SK-N-SH (cell line): ENCODE measurements at regions not wholly inside any gene's neighbourhood (a gene's known extent, or its start where the extent isn't known, plus 50 kb on each side); places are given as distances from the start of the nearest gene placed in this dataset.

Source experiments
- CTCF ChIA-PET: fragments of 300-600, 350-600 bp; formaldehyde crosslinking; extraction: SDS; loops from one replicate; lab custom pipeline; 2021; lab: Yijun Ruan, JAX
- POLR2A ChIA-PET: fragments of 350-600 bp; sonication (Branson Sonifier 250); formaldehyde crosslinking; extraction: SDS; loops from one replicate; lab custom pipeline; 2020; ENCODE audit warnings: antibody characterized with exemption, inconsistent platforms; lab: Yijun Ruan, JAX
- DNase-seq: peaks from one replicate; pipeline ENCODE4 v3.0.0; 2012
- H2AFZ ChIP-seq: fragments of 200-600 bp; sonication (generic); 2 replicates; pipeline ENCODE4 v1.8.1; 2016; ENCODE audit warnings: antibody characterized with exemption, mild to moderate bottlenecking, low read depth
- H3F3A ChIP-seq: fragments of 200-600 bp; sonication (generic); replicated peaks from 2 replicates; pipeline ENCODE3; 2016; ENCODE audit warnings: antibody characterized with exemption, mild to moderate bottlenecking; ENCODE audit not compliant: insufficient read depth
- H3K27ac ChIP-seq, 2 experiments: fragments of 200-500 bp in 1 of 2; fragments of 200-600 bp in 1 of 2; sonication (Bioruptor generic) in 1 of 2; sonication (generic), shearing (Covaris generic) in 1 of 2; 2 replicates each; pipeline versions ENCODE4 v1.5.1 to v1.6.1; 2014 to 2016; ENCODE audit warnings: low read depth in 2 of 2, inconsistent platforms in 1 of 2, low read length in 1 of 2, mild to moderate bottlenecking in 1 of 2, mixed read lengths in 1 of 2
- H3K27me3 ChIP-seq: fragments of 200-600 bp; sonication (generic), shearing (Covaris generic); 2 replicates; pipeline ENCODE4 v1.6.1; 2016; ENCODE audit warnings: mixed run types; ENCODE audit not compliant: insufficient read depth
- H3K36me3 ChIP-seq, 2 experiments: fragments of 200-500 bp in 1 of 2; fragments of 200-600 bp in 1 of 2; sonication (Bioruptor generic) in 1 of 2; sonication (generic) in 1 of 2; replicated peaks in 1 of 2; 2 replicates each; pipeline versions ENCODE3 to v1.5.1; 2014 to 2016; ENCODE audit warnings: low read length in 1 of 2, mild to moderate bottlenecking in 1 of 2; ENCODE audit not compliant: insufficient read depth in 2 of 2, control insufficient read depth in 1 of 2
- H3K4me1 ChIP-seq, 2 experiments: fragments of 200-500 bp in 1 of 2; fragments of 200-600 bp in 1 of 2; sonication (Bioruptor generic) in 1 of 2; sonication (generic), shearing (Covaris generic) in 1 of 2; 2 replicates each; pipeline versions ENCODE4 v1.5.1 to v1.6.1; 2014 to 2016; ENCODE audit warnings: low read depth in 1 of 2, low read length in 1 of 2, mixed run types in 1 of 2; ENCODE audit not compliant: insufficient read depth in 2 of 2, control insufficient read depth in 1 of 2
- H3K4me2 ChIP-seq: fragments of 200-600 bp; sonication (generic), shearing (Covaris generic); 2 replicates; pipeline ENCODE4 v1.6.1; 2017; ENCODE audit warnings: mixed run types
- H3K4me3 ChIP-seq, 2 experiments: fragments of 200-500 bp in 1 of 2; fragments of 200-600 bp in 1 of 2; sonication (Bioruptor generic) in 1 of 2; sonication (generic), shearing (Covaris generic) in 1 of 2; 2 replicates each; pipeline versions ENCODE4 v1.5.1 to v1.8.1; 2014 to 2016; ENCODE audit warnings: low read depth in 2 of 2, inconsistent platforms in 1 of 2, low read length in 1 of 2, mild to moderate bottlenecking in 1 of 2, mixed read lengths in 1 of 2, moderate library complexity in 1 of 2
- H3K79me2 ChIP-seq: fragments of 200-600 bp; sonication (generic); 2 replicates; pipeline ENCODE4 v1.8.1; 2017; ENCODE audit warnings: mild to moderate bottlenecking; ENCODE audit not compliant: insufficient read depth
- H3K9ac ChIP-seq: fragments of 200-600 bp; sonication (generic); 2 replicates; pipeline ENCODE4 v1.6.1; 2017; ENCODE audit warnings: mixed run types
- H3K9me2 ChIP-seq: fragments of 200-600 bp; sonication (generic); 2 replicates; pipeline ENCODE4 v1.6.1; 2017; ENCODE audit warnings: mixed run types
- H3K9me3 ChIP-seq: fragments of 200-600 bp; sonication (generic); 2 replicates; pipeline ENCODE4 v1.6.1; 2017; ENCODE audit warnings: mixed run types, mild to moderate bottlenecking, moderate library complexity
- H4K20me1 ChIP-seq: fragments of 200-600 bp; sonication (generic); 2 replicates; pipeline ENCODE4 v1.6.1; 2017; ENCODE audit warnings: mild to moderate bottlenecking, mixed run types; ENCODE audit not compliant: insufficient read depth
- CHD2 ChIP-seq: fragments of 150-350 bp; IDR thresholded peaks from 2 replicates; pipeline ENCODE4 v1.6.1; 2018; ENCODE audit warnings: low read length; ENCODE audit not compliant: partially characterized antibody
- EP300 ChIP-seq, 2 experiments: IDR thresholded peaks; 2 replicates each; pipeline versions ENCODE4 v1.4.0 to v1.6.1; 2012; ENCODE audit warnings: borderline replicate concordance in 1 of 2, low read depth in 1 of 2, low read length in 1 of 2
- EZH2phosphoT487 ChIP-seq: fragments of 200-600 bp; sonication (generic); IDR thresholded peaks from 2 replicates; pipeline ENCODE4 v1.6.1; 2017; ENCODE audit warnings: low read depth, mixed run types, mild to moderate bottlenecking, antibody characterized with exemption, moderate library complexity, borderline replicate concordance
- FOSL2 ChIP-seq: IDR thresholded peaks from 2 replicates; pipeline ENCODE4 v1.4.0; 2012; ENCODE audit warnings: low read depth, mild to moderate bottlenecking, moderate library complexity, borderline replicate concordance
- FOXJ3 ChIP-seq: sonication (generic); formaldehyde crosslinking; IDR thresholded peaks from 2 replicates; pipeline ENCODE4 v1.5.1; 2020; ENCODE audit warnings: mild to moderate bottlenecking, missing genetic modification reagents
- GABPA ChIP-seq: IDR thresholded peaks from 2 replicates; pipeline ENCODE4 v1.4.0; 2012; ENCODE audit warnings: low read depth, mild to moderate bottlenecking
- JUND ChIP-seq: IDR thresholded peaks from 2 replicates; pipeline ENCODE4 v1.4.0; 2012
- MEF2A ChIP-seq: IDR thresholded peaks from 2 replicates; pipeline ENCODE4 v1.4.0; 2012; ENCODE audit warnings: low read depth, borderline replicate concordance
- MXI1 ChIP-seq: IDR thresholded peaks from 2 replicates; pipeline ENCODE4 v1.6.1; 2012; ENCODE audit warnings: mild to moderate bottlenecking, low read depth, low read length, improper control_type of control experiment
- RCOR1 ChIP-seq: fragments of 150-350 bp; IDR thresholded peaks from 2 replicates; pipeline ENCODE4 v1.6.1; 2017; ENCODE audit warnings: antibody characterized with exemption, low read length
- RXRA ChIP-seq: IDR thresholded peaks from 2 replicates; pipeline ENCODE4 v1.4.0; 2012; ENCODE audit warnings: low read depth, mild to moderate bottlenecking, borderline replicate concordance
- SMC3 ChIP-seq: IDR thresholded peaks from 2 replicates; pipeline ENCODE4 v1.6.1; 2012; ENCODE audit warnings: low read depth, low read length, improper control_type of control experiment
- TAF1 ChIP-seq: IDR thresholded peaks from 2 replicates; pipeline ENCODE4 v1.6.1; 2012; ENCODE audit warnings: low read depth, mild to moderate bottlenecking, low read length, moderate library complexity, borderline replicate concordance
- YY1 ChIP-seq: IDR thresholded peaks from 2 replicates; pipeline ENCODE4 v1.4.0; 2012; ENCODE audit warnings: low read depth, mild to moderate bottlenecking
- TF ChIP-seq, protein P1 (sequence below): fragments of 150-350 bp; IDR thresholded peaks from 2 replicates; pipeline ENCODE4 v1.6.1; 2016; ENCODE audit warnings: mild to moderate bottlenecking, low read depth, low read length
- TF ChIP-seq, protein P2 (sequence below): fragments of 150-350 bp; IDR thresholded peaks from 2 replicates; pipeline ENCODE4 v1.6.1; 2017; ENCODE audit warnings: antibody characterized with exemption, low read length, low read depth, borderline replicate concordance
- TF ChIP-seq, protein P3 (sequence below): IDR thresholded peaks from 2 replicates; pipeline ENCODE4 v1.6.1; 2012; ENCODE audit warnings: mild to moderate bottlenecking, low read depth, low read length, moderate library complexity
- TF ChIP-seq, protein P4 (sequence below): IDR thresholded peaks from 2 replicates; pipeline ENCODE4 v1.4.0; 2012; ENCODE audit warnings: low read depth, borderline replicate concordance
- TF ChIP-seq, protein P5 (sequence below): IDR thresholded peaks from 2 replicates; pipeline ENCODE4 v1.4.0; 2012; ENCODE audit warnings: low read depth, borderline replicate concordance
- TF ChIP-seq, protein P6 (sequence below): fragments of 200-600 bp; sonication (generic); IDR thresholded peaks from 2 replicates; pipeline ENCODE4 v1.6.1; 2017; ENCODE audit warnings: antibody characterized with exemption, mild to moderate bottlenecking, moderate library complexity

DNA sequence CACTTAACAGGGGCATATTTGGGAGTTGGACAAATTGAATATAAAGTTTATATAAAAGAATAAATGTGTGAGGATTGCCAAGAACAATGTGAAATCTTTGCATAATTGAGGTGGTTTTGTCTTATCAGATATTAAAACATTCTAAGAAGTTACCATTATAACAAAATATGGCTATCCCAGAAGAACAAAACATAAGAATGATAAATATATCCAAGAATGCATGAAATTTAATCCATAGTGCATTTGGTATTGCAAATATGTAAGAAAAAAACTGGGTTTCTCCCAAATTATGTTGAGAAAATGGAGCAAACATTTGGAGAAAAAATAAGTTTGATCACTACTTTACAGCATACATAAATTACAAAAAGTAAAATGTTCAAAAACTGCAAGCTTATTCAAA, 562.4 kb downstream of the RNF144A start:
- no peak overlapping the region for H3K4me2 ChIP-seq
- H3K27ac ChIP-seq = no peak overlapping the region
- no peaks in the 10 kb centered on the region for H3K36me3 ChIP-seq
- H3K9ac ChIP-seq = no peak overlapping the region
- POLR2A ChIA-PET = no interaction called here
- H3K4me1 ChIP-seq = peaks cover 0 to 3% of the 10 kb centered on the region in 2 experiments; a peak in 2 of 4 replicates
- no peaks in the 10 kb centered on the region for H3K27me3 ChIP-seq
- H3K9me3 ChIP-seq = no peaks in the 10 kb centered on the region
- no peak for DNase-seq
- H3K79me2 ChIP-seq = no peaks in the 10 kb centered on the region
- no peaks in the 10 kb centered on the region for H4K20me1 ChIP-seq
- H3K4me3 ChIP-seq = no peak overlapping the region
- TF ChIP-seq, protein P1, sequence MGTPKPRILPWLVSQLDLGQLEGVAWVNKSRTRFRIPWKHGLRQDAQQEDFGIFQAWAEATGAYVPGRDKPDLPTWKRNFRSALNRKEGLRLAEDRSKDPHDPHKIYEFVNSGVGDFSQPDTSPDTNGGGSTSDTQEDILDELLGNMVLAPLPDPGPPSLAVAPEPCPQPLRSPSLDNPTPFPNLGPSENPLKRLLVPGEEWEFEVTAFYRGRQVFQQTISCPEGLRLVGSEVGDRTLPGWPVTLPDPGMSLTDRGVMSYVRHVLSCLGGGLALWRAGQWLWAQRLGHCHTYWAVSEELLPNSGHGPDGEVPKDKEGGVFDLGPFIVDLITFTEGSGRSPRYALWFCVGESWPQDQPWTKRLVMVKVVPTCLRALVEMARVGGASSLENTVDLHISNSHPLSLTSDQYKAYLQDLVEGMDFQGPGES = no peak
- TF ChIP-seq RXRA (no peak), CHD2 (no peak), SMC3 (no peak), YY1 (no peak), FOXJ3 (CRISPR knock-in tag) (no peak), RCOR1 (no peak)
- TF ChIP-seq, protein P2, sequence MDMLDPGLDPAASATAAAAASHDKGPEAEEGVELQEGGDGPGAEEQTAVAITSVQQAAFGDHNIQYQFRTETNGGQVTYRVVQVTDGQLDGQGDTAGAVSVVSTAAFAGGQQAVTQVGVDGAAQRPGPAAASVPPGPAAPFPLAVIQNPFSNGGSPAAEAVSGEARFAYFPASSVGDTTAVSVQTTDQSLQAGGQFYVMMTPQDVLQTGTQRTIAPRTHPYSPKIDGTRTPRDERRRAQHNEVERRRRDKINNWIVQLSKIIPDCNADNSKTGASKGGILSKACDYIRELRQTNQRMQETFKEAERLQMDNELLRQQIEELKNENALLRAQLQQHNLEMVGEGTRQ = no peak
- TF ChIP-seq, protein P3, sequence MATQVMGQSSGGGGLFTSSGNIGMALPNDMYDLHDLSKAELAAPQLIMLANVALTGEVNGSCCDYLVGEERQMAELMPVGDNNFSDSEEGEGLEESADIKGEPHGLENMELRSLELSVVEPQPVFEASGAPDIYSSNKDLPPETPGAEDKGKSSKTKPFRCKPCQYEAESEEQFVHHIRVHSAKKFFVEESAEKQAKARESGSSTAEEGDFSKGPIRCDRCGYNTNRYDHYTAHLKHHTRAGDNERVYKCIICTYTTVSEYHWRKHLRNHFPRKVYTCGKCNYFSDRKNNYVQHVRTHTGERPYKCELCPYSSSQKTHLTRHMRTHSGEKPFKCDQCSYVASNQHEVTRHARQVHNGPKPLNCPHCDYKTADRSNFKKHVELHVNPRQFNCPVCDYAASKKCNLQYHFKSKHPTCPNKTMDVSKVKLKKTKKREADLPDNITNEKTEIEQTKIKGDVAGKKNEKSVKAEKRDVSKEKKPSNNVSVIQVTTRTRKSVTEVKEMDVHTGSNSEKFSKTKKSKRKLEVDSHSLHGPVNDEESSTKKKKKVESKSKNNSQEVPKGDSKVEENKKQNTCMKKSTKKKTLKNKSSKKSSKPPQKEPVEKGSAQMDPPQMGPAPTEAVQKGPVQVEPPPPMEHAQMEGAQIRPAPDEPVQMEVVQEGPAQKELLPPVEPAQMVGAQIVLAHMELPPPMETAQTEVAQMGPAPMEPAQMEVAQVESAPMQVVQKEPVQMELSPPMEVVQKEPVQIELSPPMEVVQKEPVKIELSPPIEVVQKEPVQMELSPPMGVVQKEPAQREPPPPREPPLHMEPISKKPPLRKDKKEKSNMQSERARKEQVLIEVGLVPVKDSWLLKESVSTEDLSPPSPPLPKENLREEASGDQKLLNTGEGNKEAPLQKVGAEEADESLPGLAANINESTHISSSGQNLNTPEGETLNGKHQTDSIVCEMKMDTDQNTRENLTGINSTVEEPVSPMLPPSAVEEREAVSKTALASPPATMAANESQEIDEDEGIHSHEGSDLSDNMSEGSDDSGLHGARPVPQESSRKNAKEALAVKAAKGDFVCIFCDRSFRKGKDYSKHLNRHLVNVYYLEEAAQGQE = no peak
- TF ChIP-seq, protein P4, sequence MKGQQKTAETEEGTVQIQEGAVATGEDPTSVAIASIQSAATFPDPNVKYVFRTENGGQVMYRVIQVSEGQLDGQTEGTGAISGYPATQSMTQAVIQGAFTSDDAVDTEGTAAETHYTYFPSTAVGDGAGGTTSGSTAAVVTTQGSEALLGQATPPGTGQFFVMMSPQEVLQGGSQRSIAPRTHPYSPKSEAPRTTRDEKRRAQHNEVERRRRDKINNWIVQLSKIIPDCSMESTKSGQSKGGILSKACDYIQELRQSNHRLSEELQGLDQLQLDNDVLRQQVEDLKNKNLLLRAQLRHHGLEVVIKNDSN = no peak
- TF ChIP-seq, all 33 proteins: peak for 0
- CTCF ChIA-PET = no interaction called here
- H2AFZ ChIP-seq = no peak overlapping the region
- no peaks in the 10 kb centered on the region for H3K9me2 ChIP-seq
- no peaks in the 10 kb centered on the region for H3F3A ChIP-seq

DNA sequence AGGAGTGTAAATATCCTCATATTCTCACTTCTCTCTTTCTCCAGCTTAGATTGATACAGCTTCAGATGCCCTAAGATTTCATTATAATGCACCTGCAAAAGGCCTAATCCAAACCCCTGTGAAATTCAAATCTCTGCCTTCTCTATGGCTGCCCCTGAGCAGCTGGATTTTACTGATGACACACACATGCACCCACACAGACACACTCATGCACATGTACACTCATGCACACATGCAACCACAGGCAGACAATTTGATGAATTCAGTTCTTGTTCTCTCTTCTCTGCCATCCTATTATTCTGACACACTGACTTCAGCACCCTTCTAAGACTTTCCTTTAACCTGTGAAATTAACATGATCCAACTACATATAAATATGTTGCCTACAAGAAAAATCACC, 563.2 kb downstream of the RNF144A start:
- Histone ChIP-seq H3K79me2 (no peaks in the 10 kb centered on the region), H3K27ac (no peak overlapping the region), H3K9ac (no peak overlapping the region), H2AFZ (no peak overlapping the region), H3K27me3 (no peaks in the 10 kb centered on the region), H3K9me2 (no peaks in the 10 kb centered on the region), H4K20me1 (no peaks in the 10 kb centered on the region), H3K36me3 (no peaks in the 10 kb centered on the region), H3K4me3 (no peak overlapping the region), H3K4me2 (no peak overlapping the region), H3K9me3 (no peaks in the 10 kb centered on the region), H3F3A (no peaks in the 10 kb centered on the region), H3K4me1 (peaks cover 0 to 3% of the 10 kb centered on the region in 2 experiments; a peak in 2 of 4 replicates)
- ChIA-PET POLR2A (no interaction called here), CTCF (no interaction called here)
- no peak for DNase-seq
- TF ChIP-seq EZH2phosphoT487 (no peak), MEF2A (no peak), EP300 (IDR thresholded peaks at IDR 0.05; ENCODE audit: borderline replicate concordance in 1 of 2, low read depth in 1 of 2, low read length in 1 of 2) (no peak), MXI1 (no peak), TAF1 (no peak), GABPA (no peak), FOSL2 (no peak), JUND (no peak)
- TF ChIP-seq, protein P5, sequence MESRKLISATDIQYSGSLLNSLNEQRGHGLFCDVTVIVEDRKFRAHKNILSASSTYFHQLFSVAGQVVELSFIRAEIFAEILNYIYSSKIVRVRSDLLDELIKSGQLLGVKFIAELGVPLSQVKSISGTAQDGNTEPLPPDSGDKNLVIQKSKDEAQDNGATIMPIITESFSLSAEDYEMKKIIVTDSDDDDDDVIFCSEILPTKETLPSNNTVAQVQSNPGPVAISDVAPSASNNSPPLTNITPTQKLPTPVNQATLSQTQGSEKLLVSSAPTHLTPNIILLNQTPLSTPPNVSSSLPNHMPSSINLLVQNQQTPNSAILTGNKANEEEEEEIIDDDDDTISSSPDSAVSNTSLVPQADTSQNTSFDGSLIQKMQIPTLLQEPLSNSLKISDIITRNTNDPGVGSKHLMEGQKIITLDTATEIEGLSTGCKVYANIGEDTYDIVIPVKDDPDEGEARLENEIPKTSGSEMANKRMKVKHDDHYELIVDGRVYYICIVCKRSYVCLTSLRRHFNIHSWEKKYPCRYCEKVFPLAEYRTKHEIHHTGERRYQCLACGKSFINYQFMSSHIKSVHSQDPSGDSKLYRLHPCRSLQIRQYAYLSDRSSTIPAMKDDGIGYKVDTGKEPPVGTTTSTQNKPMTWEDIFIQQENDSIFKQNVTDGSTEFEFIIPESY = no peak
- TF ChIP-seq, protein P6, sequence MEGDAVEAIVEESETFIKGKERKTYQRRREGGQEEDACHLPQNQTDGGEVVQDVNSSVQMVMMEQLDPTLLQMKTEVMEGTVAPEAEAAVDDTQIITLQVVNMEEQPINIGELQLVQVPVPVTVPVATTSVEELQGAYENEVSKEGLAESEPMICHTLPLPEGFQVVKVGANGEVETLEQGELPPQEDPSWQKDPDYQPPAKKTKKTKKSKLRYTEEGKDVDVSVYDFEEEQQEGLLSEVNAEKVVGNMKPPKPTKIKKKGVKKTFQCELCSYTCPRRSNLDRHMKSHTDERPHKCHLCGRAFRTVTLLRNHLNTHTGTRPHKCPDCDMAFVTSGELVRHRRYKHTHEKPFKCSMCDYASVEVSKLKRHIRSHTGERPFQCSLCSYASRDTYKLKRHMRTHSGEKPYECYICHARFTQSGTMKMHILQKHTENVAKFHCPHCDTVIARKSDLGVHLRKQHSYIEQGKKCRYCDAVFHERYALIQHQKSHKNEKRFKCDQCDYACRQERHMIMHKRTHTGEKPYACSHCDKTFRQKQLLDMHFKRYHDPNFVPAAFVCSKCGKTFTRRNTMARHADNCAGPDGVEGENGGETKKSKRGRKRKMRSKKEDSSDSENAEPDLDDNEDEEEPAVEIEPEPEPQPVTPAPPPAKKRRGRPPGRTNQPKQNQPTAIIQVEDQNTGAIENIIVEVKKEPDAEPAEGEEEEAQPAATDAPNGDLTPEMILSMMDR = no peak
